ENCODE measurements at regions not wholly inside any gene's neighbourhood (a gene's known extent, or its start where the extent isn't known, plus 50 kb on each side); places are given as distances from the start of the nearest gene placed in this dataset.

GRCh38 chr4:162285753-162286152 is 122.0 kb upstream of the FSTL5 start:
- TF ChIP-seq, protein P1, sequence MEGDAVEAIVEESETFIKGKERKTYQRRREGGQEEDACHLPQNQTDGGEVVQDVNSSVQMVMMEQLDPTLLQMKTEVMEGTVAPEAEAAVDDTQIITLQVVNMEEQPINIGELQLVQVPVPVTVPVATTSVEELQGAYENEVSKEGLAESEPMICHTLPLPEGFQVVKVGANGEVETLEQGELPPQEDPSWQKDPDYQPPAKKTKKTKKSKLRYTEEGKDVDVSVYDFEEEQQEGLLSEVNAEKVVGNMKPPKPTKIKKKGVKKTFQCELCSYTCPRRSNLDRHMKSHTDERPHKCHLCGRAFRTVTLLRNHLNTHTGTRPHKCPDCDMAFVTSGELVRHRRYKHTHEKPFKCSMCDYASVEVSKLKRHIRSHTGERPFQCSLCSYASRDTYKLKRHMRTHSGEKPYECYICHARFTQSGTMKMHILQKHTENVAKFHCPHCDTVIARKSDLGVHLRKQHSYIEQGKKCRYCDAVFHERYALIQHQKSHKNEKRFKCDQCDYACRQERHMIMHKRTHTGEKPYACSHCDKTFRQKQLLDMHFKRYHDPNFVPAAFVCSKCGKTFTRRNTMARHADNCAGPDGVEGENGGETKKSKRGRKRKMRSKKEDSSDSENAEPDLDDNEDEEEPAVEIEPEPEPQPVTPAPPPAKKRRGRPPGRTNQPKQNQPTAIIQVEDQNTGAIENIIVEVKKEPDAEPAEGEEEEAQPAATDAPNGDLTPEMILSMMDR (conservative IDR thresholded peaks at IDR 0.05 in 1 of 2, IDR thresholded peaks at IDR 0.05 in 1 of 2; ENCODE audit: low read depth in 1 of 2, low read length in 2 of 2): no peak
- no peak for TF ChIP-seq EZH2 (IDR thresholded peaks at IDR 0.05; ENCODE audit: low read length, missing control alignments)
